HL-60 (cell line): ENCODE measurements at regions not wholly inside any gene's neighbourhood (a gene's known extent, or its start where the extent isn't known, plus 50 kb on each side); places are given as distances from the start of the nearest gene placed in this dataset.

ENCODE experiments used
- POLR2AphosphoS5 ChIP-seq: IDR thresholded peaks from 2 replicates; pipeline ENCODE4 v1.6.1; 2012; ENCODE audit warnings: low read depth
- TF ChIP-seq, protein P1 (sequence below): IDR thresholded peaks from one replicate; pipeline ENCODE4 v1.5.1; 2011; ENCODE audit warnings: low read length, control low read depth, inconsistent platforms; ENCODE audit not compliant: insufficient read depth
- TF ChIP-seq, protein P2 (sequence below): IDR thresholded peaks from 2 replicates; pipeline ENCODE4 v1.6.1; 2012; ENCODE audit warnings: low read depth; ENCODE audit not compliant: insufficient replicate concordance

DNA sequence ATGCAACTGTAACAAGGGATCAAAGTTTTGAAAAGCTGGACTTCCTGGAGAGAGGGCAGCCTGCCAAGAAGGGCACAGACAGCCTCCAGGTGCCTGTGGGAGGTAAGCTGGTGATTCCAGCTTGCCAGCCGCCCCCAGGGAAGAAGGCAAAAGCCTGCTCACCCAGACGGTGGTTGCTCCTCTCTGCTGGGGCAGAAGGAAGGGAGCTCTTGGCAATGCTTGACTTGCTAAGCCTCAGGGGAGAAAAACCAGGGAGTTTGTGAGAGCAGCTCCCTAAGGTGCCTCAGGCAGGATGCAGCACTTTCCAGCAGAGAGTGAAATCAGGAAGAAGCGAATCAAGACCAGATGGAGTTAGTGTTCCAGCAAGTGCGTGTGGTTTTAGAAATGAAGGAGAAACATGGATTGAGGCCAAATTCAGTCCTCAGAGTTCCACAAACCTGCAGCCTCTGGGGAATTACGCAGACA is 553.6 kb downstream of the BUD13 start:
- TF ChIP-seq, protein P1, sequence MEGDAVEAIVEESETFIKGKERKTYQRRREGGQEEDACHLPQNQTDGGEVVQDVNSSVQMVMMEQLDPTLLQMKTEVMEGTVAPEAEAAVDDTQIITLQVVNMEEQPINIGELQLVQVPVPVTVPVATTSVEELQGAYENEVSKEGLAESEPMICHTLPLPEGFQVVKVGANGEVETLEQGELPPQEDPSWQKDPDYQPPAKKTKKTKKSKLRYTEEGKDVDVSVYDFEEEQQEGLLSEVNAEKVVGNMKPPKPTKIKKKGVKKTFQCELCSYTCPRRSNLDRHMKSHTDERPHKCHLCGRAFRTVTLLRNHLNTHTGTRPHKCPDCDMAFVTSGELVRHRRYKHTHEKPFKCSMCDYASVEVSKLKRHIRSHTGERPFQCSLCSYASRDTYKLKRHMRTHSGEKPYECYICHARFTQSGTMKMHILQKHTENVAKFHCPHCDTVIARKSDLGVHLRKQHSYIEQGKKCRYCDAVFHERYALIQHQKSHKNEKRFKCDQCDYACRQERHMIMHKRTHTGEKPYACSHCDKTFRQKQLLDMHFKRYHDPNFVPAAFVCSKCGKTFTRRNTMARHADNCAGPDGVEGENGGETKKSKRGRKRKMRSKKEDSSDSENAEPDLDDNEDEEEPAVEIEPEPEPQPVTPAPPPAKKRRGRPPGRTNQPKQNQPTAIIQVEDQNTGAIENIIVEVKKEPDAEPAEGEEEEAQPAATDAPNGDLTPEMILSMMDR, result no peak
- no peak for TF ChIP-seq POLR2AphosphoS5
- TF ChIP-seq, protein P2, sequence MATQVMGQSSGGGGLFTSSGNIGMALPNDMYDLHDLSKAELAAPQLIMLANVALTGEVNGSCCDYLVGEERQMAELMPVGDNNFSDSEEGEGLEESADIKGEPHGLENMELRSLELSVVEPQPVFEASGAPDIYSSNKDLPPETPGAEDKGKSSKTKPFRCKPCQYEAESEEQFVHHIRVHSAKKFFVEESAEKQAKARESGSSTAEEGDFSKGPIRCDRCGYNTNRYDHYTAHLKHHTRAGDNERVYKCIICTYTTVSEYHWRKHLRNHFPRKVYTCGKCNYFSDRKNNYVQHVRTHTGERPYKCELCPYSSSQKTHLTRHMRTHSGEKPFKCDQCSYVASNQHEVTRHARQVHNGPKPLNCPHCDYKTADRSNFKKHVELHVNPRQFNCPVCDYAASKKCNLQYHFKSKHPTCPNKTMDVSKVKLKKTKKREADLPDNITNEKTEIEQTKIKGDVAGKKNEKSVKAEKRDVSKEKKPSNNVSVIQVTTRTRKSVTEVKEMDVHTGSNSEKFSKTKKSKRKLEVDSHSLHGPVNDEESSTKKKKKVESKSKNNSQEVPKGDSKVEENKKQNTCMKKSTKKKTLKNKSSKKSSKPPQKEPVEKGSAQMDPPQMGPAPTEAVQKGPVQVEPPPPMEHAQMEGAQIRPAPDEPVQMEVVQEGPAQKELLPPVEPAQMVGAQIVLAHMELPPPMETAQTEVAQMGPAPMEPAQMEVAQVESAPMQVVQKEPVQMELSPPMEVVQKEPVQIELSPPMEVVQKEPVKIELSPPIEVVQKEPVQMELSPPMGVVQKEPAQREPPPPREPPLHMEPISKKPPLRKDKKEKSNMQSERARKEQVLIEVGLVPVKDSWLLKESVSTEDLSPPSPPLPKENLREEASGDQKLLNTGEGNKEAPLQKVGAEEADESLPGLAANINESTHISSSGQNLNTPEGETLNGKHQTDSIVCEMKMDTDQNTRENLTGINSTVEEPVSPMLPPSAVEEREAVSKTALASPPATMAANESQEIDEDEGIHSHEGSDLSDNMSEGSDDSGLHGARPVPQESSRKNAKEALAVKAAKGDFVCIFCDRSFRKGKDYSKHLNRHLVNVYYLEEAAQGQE, result no peak
